NCI-H446 treated with DMSO at 0.1 percent for 48 hours (cell line): ENCODE measurements at regions not wholly inside any gene's neighbourhood (a gene's known extent, or its start where the extent isn't known, plus 50 kb on each side); places are given as distances from the start of the nearest gene placed in this dataset.

Source experiments
- DNase-seq: peaks from one replicate; lab custom pipeline; 2025; lab: John Stamatoyannopoulos, UW

DNA sequence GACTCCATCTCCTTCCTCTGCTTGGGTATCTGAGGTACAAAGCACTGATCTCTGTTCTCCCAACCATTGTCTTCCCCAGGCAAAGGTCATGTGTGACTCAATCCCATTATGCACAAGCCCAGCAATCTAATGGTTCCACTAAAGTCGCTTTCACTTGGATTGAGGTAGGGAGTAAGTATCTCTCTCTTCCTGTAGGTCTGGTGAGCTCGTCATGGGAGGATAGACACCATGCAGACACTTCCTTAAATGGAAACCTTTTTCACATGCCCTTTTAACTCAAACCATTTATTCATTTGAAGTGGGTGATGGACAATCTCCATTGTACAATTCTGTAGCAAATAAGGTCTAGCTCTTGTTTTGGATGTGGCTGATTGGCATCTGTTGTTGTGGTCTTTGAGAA is 245.2 kb upstream of the CLNK start:
- no peak for DNase-seq

DNA sequence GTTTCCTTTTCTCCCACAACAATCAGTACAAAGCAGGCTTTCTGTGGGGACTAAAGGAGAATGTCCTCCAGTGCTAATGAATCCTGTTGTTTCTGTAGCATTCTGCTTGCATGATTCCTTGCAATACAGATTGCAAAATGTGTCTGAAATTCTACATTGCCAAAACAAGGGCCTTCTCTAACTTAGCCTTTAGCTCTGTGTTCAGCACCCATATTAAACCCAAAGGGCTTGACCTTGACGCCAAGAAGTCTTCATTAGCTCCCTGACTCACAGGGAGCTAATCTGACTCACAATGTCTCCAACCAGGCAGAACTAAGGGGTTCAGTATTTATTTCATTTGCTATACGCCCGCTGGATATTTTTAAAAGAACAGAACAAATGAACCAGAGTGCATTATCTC is 241.4 kb upstream of the CLNK start:
- peak; percentile 40 for DNase-seq

DNA sequence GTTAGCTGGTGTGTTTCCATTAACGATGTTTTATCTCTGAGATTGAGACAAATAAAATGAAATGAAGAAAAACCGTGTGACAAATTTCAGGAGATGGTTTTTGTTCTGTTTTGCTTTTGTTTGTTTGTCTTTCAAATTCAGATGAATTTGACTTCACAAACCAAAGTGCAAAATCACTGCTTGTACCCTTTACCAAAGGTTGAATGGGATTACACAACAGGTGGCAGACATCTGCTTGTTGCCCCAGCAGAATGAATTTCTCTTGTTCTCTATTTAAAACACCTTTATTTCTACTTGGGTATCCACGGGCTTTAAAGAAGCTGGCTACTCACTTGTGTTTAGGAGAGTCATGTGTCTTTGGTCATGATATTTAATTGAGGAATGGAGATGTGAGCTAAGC is 239.7 kb upstream of the CLNK start:
- no peak for DNase-seq

DNA sequence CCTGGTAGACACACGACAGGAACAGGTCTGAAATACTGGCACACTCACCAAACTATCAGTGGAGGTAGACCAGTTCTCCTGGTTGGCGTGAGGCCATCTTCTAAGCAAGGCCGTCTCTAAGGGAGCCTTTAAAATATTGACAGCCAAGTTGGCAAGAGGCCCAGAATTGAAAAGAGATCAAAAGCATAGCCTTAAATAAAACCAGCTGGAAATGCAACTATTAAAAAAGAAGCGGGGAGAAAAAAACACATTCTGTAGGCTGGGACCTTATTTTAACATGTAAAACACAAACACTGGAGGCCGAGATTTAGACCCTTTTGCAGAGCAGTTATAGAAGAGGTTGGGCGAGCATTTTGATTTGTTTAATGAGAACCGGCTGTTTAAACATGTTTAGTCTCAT is 233.0 kb upstream of the CLNK start:
- peak; percentile 75 for DNase-seq

DNA sequence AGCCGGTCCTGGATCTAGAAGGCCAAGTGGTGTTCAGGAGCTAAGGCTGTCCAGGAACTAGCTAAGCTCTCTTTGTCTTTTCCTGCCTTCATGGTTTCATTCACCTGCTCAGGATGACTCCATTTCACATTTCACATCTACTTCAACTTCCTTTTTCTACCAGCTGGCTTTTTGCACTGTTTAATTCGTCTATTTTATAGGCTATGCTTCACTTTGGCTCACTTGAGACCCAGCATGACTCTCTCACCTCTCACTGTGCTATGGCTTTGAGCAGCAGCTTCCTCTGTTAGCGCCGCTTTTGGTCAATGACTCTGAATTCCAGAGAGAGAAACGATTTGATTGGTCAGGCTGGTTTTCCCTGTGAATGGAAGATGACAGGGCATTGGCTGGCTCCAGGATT is 213.5 kb upstream of the CLNK start:
- DNase-seq = no peak

DNA sequence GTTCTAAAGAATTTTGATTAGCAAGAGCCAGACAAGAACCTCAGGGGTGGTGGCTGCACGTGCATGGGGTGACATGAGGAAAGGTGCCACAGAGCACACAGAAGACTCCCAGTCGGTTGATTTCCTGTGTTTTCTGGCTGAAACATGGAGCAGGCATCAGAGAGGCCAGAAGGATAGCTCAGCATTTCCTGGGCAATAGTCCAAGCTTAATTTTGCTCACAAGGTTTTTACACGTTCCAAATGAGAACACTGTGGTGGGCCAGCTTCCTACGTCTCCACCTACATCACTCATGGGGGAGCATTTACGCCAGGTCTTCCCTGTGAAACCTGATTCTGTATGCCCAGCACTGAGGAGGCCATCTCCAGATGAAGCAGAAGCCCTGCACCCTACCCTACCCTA is 212.5 kb upstream of the CLNK start:
- peak; percentile 19 for DNase-seq

DNA sequence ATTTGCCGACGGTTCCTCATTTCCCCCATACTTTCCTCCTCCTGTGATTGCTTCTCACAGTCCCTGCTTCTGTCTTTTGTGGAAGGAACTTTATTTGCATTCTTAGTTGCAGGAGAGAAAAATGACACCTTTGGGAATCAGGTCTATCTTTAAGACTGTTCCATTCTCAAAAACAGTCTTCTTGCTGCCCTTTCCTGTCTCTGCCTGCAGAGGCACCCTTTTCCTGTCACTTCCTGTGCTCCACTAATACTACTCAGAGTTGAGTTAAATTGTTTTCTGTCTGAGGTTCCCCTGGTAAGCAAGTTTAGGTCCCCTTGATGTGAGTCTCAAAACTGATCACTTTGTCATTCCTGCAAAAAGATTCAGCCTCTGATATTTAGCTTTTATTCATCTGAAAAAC is 208.8 kb upstream of the CLNK start:
- no peak for DNase-seq

DNA sequence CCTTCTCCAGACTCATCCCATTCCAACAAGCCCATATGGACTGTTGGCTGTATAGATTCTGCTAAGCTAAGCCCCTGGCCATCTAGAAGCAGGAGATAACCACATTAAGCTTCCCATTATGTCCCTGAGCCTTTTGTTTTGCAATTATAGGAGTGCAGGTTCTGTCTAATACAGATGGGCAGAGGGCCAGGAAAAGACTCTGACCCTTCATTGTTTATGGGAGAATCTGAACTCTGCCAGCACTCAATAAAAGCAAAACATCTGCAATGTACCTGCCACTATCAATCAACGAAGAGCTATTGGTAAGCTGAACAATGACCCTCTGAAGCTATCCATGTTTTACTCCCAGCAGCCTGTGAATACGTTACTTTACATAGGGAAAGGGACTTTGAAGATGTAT is 207.3 kb upstream of the CLNK start:
- no peak for DNase-seq

DNA sequence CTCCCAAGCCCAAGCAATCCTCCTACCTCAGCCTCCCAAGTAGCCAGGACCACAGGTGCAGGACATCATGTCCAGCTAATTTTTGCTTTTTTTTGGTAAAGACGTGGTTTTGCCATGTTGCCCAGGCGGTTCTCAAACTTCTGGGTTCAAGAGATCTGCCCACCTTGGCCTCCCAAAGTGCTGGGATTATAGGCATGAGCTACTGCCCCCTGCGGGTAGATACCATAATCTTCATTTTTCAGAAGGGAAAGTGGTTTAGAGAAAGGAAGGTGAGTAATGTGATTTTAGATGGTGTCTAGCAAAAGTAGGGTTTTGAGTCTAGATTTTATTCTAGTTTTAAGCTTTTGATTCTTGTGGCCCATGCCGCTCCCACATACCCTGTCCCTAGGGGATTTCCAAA is 205.3 kb upstream of the CLNK start:
- DNase-seq = no peak

DNA sequence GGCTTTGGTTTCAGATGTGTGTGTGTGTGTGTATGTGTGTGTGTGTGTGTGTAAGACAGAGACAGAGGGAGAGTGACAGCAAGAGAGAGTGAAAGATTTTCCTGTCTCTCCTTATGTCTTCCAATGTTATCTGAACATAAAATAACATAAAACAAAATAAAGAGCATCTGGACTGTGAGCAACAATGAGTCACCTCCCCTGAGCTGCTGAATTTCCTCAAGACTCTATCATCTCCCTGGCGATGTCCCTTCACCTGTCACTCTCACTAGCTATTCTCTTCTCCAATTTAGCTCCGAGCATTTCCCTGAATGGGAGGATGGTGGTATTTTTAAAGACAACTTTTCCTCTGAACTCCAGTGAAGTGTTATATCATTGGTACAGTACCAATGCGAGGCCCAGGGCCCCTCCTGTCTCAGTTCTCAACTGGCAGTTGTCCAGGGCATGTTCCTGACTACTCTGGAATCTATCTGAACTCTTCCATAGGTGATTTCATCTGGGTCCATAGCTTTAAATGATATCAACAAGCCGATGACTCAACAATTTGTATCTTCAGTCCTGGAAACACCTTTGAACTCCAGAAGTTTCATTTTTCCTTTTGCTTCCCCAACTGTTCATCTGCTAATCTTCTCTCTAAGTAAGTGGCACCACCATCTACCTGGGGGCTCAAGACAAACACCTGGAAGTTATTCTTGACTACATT is 195.0 kb upstream of the CLNK start:
- DNase-seq = no peak

DNA sequence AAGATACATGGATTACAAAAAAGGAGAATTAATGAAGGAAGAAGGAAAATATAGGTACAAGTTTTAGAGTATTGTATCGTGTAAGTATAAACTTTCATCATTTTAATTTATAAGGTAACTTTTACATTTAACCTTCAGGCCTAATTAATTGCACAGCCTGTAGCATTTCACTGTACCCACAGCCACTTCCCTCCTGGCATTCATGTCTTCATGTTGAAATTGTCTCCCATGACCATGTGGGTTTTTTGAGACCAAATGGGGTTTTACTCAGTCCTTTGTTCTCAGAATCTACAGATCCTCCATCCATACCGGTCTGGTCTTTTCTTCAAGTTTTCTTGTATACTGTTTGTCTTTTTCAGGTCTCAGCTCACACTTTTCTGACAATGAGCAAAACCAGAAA is 194.3 kb upstream of the CLNK start:
- no peak for DNase-seq

DNA sequence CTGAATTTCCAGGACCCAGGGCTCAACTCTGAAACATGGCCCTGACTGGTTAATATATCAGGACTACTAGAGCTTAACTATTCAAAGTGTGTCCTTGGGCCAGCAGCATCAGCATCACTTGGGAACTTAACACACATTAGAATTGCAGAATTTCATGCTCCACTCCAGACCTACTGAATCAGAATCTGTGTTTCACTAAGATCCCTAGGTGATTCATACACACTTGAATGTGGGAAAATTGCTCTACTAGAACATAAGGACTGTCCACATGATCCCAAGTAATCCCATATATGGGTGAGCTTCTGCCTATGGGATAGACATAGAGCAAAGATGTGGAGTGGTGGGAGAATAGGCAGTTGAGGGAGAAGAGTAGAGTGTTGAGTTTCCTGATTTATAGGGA is 192.5 kb upstream of the CLNK start:
- DNase-seq = no peak

DNA sequence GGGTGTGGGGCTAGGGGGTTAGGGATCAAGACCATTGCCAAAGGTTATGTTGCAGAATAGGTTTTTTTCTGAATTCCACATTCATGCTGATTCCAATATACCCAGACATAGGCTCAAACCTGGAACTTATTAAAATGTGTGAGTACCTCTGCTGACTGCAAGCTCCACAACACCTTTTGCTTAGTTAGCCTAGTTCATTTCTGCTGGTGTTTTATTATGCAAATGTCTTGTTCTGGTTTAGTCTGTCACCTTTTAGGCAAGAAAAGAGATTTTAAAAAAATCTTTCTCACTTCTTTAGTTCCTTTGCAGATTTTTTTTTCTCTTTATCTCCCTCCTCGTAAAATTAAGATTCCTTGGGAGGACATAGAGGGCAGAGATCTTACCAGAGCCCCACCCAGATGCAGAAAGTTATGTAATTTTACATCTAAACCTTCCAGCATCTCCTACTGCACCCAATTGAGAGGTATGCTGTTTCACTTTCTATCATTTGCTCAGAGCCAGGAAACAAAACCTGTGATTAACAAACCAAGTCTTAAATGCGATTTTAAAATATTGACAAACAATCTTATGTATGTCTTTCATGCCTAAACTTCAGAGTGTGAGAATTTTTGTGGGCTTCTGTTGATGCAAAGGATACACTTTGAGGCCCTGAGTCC is 190.7 kb upstream of the CLNK start:
- DNase-seq = no peak

DNA sequence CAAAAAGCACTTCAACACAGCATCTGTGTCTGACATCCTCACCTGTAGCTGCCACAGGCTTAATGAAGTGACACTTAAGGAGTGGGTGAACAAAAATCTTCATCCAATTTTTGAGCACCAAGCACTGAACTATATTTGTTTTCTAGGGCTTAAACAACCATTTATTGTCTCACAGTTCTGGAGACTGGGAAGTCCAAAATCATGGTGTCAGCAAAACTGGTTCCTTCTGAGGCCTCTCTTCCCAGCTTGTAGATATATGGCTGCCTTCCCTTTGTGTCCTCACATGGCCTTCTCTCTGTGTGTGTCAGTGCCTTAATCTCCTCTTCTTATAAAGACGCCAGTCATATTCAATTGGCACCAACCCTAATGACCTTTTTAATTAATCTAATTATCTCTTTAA is 189.2 kb upstream of the CLNK start:
- no peak for DNase-seq

DNA sequence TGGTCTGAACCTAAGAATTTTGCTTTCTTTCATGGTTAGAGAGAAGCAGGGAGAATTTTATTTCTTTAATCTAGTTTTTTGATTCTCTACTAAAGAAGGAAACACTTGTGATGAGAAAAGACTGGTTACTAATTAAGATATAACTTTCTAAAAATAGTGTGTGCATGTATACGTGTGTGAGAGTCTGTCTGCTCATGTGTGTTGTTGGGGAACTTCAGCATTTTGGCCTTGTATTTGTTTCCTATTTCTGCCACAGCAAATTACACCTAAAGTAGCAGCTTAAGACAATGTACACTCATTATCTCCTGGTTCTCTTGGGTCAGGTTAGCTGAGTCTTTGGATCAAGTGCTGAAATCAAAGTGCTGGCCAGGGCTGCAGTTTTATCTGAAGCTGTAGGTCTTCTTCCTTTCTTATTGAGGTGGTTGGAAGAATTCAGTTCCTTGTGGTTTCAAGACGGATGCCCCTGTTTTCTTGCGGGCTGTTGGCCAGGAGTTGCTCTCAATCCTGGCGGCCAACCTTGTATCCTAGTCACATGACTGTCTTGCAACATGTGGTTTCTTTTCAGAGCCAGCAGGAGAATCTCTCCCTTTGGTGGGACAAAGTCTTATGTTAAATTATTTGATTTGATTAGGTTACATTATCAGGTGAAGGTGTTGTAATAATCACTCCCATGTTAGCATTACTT is 188.4 kb upstream of the CLNK start:
- DNase-seq = no peak

DNA sequence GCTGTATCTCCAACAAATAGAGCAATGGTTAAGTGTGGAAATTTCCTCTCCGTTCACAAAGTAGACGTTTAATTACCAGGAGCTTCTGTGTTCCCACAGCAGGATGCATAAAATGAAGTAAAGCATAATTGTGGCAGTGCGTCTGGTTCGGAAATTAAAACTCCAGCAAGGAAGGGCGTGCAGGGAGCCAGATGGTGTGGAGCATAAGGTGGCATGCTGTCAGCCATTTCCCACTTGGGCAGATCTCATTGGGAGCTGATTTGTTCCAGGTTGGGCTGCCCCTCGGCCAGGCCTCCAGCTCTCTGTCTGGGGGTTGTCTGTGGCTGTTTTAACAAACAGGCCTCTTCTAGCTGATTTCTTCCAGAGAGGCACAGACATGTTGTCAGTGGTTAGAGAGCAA is 182.1 kb upstream of the CLNK start:
- DNase-seq = peak; percentile 70

DNA sequence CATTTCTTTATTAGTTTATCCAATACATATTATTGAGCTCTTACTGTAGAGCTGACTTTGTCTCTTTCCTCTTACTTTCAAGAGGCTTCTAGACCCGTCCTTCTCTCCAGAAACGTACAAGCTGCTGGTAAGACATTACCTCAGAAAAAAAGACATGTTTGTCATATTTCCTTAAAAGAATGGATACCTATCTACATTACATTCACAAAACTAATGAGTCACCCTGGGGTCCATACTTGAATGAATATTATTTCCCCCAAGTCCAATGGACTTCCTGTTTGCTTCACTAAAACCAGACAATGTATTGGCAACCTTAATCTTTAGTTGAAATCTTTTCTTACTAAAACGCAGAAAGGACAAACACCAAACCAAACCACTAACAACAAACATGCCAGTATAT is 176.5 kb upstream of the CLNK start:
- DNase-seq = no peak

DNA sequence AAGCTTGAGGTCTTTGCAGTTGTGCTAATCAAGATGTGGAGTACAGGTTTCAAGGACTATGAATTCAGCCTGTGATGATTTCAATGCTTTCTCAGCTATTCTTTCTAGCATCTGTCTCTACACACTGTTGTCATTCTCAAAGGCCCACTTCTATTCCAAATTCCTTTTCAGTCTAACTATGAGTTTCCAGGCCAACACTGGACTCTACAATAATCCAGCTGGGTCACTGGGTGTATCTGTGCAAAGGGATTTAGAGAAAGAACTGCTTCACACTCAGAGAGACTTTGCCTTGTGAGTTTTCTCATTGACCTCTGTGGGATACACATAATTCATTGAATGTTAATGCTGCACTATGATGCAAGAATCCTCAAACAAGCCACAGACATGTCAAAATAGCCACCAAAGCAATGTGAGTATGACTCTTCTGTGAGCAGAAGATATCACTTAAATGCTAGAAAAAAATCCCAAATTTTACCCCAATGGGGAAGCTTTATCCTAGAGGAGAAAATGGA is 171.8 kb upstream of the CLNK start:
- DNase-seq = no peak

DNA sequence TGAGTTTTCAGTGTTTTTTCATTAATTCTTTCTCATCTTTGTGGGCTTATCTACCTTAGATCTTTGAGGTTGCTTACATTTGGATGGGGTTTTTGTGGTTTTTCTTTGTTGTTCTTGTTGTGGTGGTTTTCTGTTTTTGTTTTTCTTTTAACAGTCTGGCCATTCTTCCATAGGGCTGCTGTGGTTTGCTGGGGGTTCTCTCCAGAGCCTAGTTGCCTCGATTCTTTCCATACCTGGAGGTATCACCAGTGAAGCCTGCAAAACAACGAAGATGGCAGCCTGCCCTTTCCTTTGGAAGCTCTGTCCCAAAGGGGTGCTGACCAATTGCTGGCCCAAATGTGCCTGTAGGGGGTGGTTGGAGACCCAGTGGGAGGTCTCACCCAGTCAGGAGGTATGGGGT is 168.6 kb upstream of the CLNK start:
- DNase-seq = no peak

DNA sequence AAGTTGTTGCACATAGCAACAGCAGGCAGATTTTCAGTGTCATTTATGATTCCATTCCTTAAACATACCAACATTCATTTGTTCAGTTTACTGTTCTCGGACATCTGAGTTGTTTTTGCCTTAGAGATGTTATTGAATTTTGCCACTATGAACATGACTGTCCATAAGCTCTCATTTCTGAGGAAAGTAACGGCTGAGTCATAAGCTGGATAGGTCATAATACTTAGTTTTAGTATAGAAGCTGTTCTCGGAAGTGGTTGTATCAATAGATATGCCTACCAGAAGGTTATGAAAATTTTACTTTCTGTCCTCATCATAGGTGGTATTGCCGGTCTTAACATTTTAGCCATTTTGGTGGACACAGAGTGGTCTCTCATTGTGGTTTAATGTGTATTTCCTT is 157.1 kb upstream of the CLNK start:
- DNase-seq = no peak

DNA sequence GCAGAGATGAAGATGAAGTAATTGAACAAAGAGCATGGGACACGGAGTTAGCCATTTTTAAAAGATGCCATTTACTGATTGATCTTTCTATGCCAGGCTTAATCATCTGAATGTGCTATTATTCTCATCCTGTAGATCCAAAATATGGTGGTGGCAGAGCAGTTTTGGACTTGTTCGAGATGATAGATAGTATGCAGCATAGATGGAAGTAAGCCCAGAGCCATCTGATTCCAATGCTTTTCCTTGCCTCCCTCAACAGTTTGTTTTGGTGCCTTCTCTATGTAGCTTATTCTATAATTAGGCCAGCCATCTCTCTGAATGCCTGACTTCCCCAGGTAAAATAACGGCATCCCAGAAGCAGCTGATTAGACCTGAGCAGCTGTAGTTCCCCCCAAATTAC is 152.6 kb upstream of the CLNK start:
- no peak for DNase-seq

DNA sequence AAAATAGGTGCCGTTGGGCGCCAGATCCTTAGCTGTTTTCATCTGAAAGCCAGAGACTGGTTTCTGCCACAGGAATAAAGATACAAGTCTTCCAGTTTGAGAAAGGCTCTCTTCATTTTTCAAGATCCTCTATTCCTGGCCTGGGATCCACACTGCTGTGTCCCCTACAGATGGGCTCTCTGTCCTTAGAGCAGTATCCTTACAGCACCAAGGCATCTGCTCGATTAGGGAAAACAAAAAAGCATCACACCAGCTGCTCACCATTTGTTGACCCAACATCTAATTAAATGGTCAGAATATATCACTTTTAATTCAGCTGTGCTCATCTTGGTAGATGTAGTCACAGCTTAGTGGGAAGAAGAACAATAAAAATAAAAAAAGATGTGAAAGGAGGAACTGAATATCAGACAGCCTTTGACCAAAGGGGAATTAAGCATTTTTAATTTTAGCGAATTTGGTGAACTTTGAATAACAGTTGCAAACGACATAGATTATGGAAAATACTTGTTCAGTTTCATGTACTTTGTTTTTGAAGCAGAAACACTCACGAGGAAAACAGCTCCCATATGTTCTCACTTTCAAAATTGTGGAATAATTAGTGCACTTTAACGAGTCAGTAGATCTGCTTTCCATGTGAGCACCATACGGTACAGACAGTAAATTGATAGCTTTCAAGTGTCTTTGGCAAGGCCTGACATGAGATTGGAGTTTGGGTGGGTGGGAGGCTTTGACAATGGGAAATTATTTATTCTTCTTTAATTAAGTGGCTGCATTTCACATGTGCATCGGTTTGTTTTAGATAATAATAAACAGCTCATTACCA is 148.4 kb upstream of the CLNK start:
- DNase-seq = peak; percentile 74
